HEK293T (cell line): ENCODE measurements at regions not wholly inside any gene's neighbourhood (a gene's known extent, or its start where the extent isn't known, plus 50 kb on each side); places are given as distances from the start of the nearest gene placed in this dataset.

ENCODE experiments used
- BHLHE40 ChIP-seq: fragments of 450-650 bp; IDR thresholded peaks from 2 replicates; pipeline ENCODE4 v1.6.1; 2016; ENCODE audit warnings: mild to moderate bottlenecking, moderate library complexity, borderline replicate concordance
- FOXA1 ChIP-seq: fragments of 450-650 bp; IDR thresholded peaks from 2 replicates; pipeline ENCODE4 v1.6.1; 2016; ENCODE audit warnings: mild to moderate bottlenecking
- FOXK2 ChIP-seq: fragments of 450-650 bp; IDR thresholded peaks from 2 replicates; pipeline ENCODE4 v1.6.1; 2016; ENCODE audit warnings: mild to moderate bottlenecking
- LEF1 ChIP-seq: fragments of 450-650 bp; IDR thresholded peaks from 2 replicates; pipeline ENCODE4 v1.6.1; 2017; ENCODE audit warnings: mild to moderate bottlenecking, borderline replicate concordance
- SUZ12 ChIP-seq: fragments of 450-650 bp; IDR thresholded peaks from 2 replicates; pipeline ENCODE4 v1.6.1; 2016; ENCODE audit warnings: mild to moderate bottlenecking
- TARDBP ChIP-seq: fragments of 450-650 bp; IDR thresholded peaks from 2 replicates; pipeline ENCODE4 v1.6.1; 2016
- ZNF384 ChIP-seq: fragments of 450-650 bp; IDR thresholded peaks from 2 replicates; pipeline ENCODE4 v1.6.1; 2016
- TF ChIP-seq, protein P1 (sequence below): fragments of 450-650 bp; IDR thresholded peaks from 2 replicates; pipeline ENCODE4 v1.6.1; 2016

- TF ChIP-seq TARDBP (no peak), FOXK2 (no peak), FOXA1 (no peak), ZNF384 (no peak), BHLHE40 (no peak), LEF1 (no peak), SUZ12 (no peak)
- TF ChIP-seq, protein P1, sequence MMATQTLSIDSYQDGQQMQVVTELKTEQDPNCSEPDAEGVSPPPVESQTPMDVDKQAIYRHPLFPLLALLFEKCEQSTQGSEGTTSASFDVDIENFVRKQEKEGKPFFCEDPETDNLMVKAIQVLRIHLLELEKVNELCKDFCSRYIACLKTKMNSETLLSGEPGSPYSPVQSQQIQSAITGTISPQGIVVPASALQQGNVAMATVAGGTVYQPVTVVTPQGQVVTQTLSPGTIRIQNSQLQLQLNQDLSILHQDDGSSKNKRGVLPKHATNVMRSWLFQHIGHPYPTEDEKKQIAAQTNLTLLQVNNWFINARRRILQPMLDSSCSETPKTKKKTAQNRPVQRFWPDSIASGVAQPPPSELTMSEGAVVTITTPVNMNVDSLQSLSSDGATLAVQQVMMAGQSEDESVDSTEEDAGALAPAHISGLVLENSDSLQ = no peak
Measured at GRCh38 chr5:18037718-18038117, 403.5 kb downstream of the TAF11L14 start.
